HL-60 (cell line): ENCODE measurements at regions not wholly inside any gene's neighbourhood (a gene's known extent, or its start where the extent isn't known, plus 50 kb on each side); places are given as distances from the start of the nearest gene placed in this dataset.

ENCODE experiments used
- DNase-seq, 2 experiments: peaks; one replicate each; pipeline ENCODE4 v3.0.0-alpha.2; 2010 to 2020; ENCODE audit warnings: low read depth in 1 of 2, low spot score in 1 of 2
- H3K27ac ChIP-seq: fragments of 250-450 bp; sonication (Bioruptor Pico); replicated peaks from 2 replicates; pipeline ENCODE4 v1.5.1; 2020; ENCODE audit warnings: mild to moderate bottlenecking, moderate library complexity
- H3K27me3 ChIP-seq: fragments of 250-450 bp; sonication (Bioruptor Pico); 2 replicates; pipeline ENCODE4 v1.5.1; 2021; ENCODE audit warnings: mild to moderate bottlenecking, moderate library complexity; ENCODE audit not compliant: insufficient read depth, poor library complexity, severe bottlenecking
- H3K4me3 ChIP-seq: replicated peaks from 2 replicates; pipeline ENCODE4 v1.5.1; 2011; ENCODE audit warnings: mild to moderate bottlenecking, control low read depth, low read length; ENCODE audit not compliant: insufficient read depth
- CTCF ChIP-seq: IDR thresholded peaks from one replicate; pipeline ENCODE4 v1.5.1; 2011; ENCODE audit warnings: low read length, control low read depth, inconsistent platforms; ENCODE audit not compliant: insufficient read depth
- GABPA ChIP-seq: IDR thresholded peaks from 2 replicates; pipeline ENCODE4 v1.6.1; 2012; ENCODE audit warnings: low read depth
- POLR2AphosphoS5 ChIP-seq: IDR thresholded peaks from 2 replicates; pipeline ENCODE4 v1.6.1; 2012; ENCODE audit warnings: low read depth
- REST ChIP-seq: IDR thresholded peaks from 2 replicates; pipeline ENCODE4 v1.6.1; 2012; ENCODE audit warnings: low read depth; ENCODE audit not compliant: insufficient replicate concordance
- SPI1 ChIP-seq: IDR thresholded peaks from 2 replicates; pipeline ENCODE4 v1.6.1; 2012; ENCODE audit warnings: low read depth, mild to moderate bottlenecking, borderline replicate concordance

- Histone ChIP-seq H3K4me3 (no peak overlapping the region), H3K27ac (no peak overlapping the region), H3K27me3 (no peaks in the 10 kb centered on the region)
- TF ChIP-seq REST, result no peak
- TF ChIP-seq GABPA, result no peak
- no peak for TF ChIP-seq SPI1
- TF ChIP-seq CTCF, result no peak
- TF ChIP-seq POLR2AphosphoS5, result no peak
- no peak for DNase-seq
Measured at GRCh38 chr7:18174996-18175395, 147.3 kb upstream of the PRPS1L1 start.

GRCh38 chr7:18175801-18176450, 148.3 kb upstream of the PRPS1L1 start:
- no peak for DNase-seq
- TF ChIP-seq GABPA, result no peak
- no peak for TF ChIP-seq REST
- TF ChIP-seq POLR2AphosphoS5, result no peak
- no peak for TF ChIP-seq CTCF
- no peak for TF ChIP-seq SPI1
- Histone ChIP-seq H3K4me3 (no peak overlapping the region), H3K27ac (no peak overlapping the region), H3K27me3 (no peaks in the 10 kb centered on the region)

DNA sequence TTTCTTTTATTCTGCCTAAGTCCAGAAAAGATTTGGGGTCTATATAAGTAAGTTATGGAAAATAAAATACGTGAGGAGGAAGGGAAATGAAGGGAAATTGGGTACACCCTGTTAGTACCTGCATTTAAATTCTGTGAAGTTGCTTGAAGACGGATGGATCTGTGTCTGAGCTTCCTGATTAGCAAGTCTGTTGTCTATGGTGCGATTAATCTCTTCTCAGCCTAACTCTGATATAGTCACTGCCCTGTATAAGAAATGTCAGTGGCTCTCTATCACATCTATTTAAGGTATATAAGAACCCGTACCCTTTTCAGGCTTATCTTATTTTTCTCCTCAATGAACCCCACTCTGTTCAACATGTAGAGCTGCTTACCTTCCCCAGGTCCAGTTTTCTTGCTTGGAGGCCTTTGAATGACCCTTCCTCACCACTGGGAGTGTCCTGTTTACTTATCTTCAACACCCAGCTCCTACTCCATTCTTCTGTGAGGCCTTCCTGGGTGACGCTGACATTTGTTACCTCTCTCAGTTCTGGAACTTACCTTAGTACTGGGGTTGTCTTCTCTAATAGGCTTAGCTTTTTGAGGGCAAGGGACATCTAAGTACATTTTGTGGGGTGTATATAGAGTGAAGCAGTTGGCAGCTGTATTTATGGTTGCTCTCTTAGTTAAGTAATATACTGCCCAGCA, 149.6 kb upstream of the PRPS1L1 start:
- peak overlapping the region; percentile 54 for H3K27ac ChIP-seq
- TF ChIP-seq CTCF (no peak), GABPA (no peak), POLR2AphosphoS5 (no peak), SPI1 (no peak), REST (no peak)
- H3K27me3 ChIP-seq, result no peaks in the 10 kb centered on the region
- DNase-seq, result no peak
- no peak overlapping the region for H3K4me3 ChIP-seq
